Hindlimb muscle (tissue), 1 donor: ENCODE measurements at regions not wholly inside any gene's neighbourhood (a gene's known extent, or its start where the extent isn't known, plus 50 kb on each side); places are given as distances from the start of the nearest gene placed in this dataset.
"Not testable (repeated sequence)": the region's sequence is repeated elsewhere in the genome, so short reads cannot be mapped to it uniquely, and the experiment has no call there.

ENCODE experiments used
- DNase-seq: peaks from one replicate; pipeline ENCODE4 v3.0.0-alpha.2; 2013

- DNase-seq, result not testable (repeated sequence)
Measured at GRCh38 chr2:111584950-111585349, 299.0 kb downstream of the ANAPC1 start.

GRCh38 chr2:111586014-111586413, 298.0 kb downstream of the ANAPC1 start:
- not testable (repeated sequence) for DNase-seq

- not testable (repeated sequence) for DNase-seq
Measured at GRCh38 chr2:111595072-111595471, 288.9 kb downstream of the ANAPC1 start.

- not testable (repeated sequence) for DNase-seq
Measured at GRCh38 chr2:111596808-111597705, 286.9 kb downstream of the ANAPC1 start.

GRCh38 chr2:111598944-111599343, 285.0 kb downstream of the ANAPC1 start:
- not testable (repeated sequence) for DNase-seq

GRCh38 chr2:111602259-111602658, 281.7 kb downstream of the ANAPC1 start:
- not testable (repeated sequence) for DNase-seq

- DNase-seq, result not testable (repeated sequence)
Measured at GRCh38 chr2:111605798-111606197, 278.2 kb downstream of the ANAPC1 start.

- DNase-seq, result not testable (repeated sequence)
Measured at GRCh38 chr2:111606632-111607031, 277.4 kb downstream of the ANAPC1 start.

- not testable (repeated sequence) for DNase-seq
Measured at GRCh38 chr2:111609146-111609844, 274.7 kb downstream of the ANAPC1 start.

- not testable (repeated sequence) for DNase-seq
Measured at GRCh38 chr2:111610035-111610434, 274.0 kb downstream of the ANAPC1 start.

- DNase-seq, result no peak
Measured at GRCh38 chr2:111616651-111617218, 267.3 kb downstream of the ANAPC1 start.

GRCh38 chr2:111617299-111618225, 266.4 kb downstream of the ANAPC1 start:
- DNase-seq, result no peak

GRCh38 chr2:111618226-111618977, 265.6 kb downstream of the ANAPC1 start:
- DNase-seq, result peak; percentile 46

- no peak for DNase-seq
Measured at GRCh38 chr2:111618978-111619902, 264.8 kb downstream of the ANAPC1 start.

- DNase-seq, result no peak
Measured at GRCh38 chr2:111620281-111620680, 263.7 kb downstream of the ANAPC1 start.

- DNase-seq, result no peak
Measured at GRCh38 chr2:111622859-111623258, 261.1 kb downstream of the ANAPC1 start.

- DNase-seq, result no peak
Measured at GRCh38 chr2:111623380-111623779, 260.6 kb downstream of the ANAPC1 start.

GRCh38 chr2:111624411-111625156, 259.4 kb downstream of the ANAPC1 start:
- no peak for DNase-seq

- not testable (repeated sequence) for DNase-seq
Measured at GRCh38 chr2:111625157-111625537, 258.8 kb downstream of the ANAPC1 start.
